Caco-2 (cell line): ENCODE measurements at regions not wholly inside any gene's neighbourhood (a gene's known extent, or its start where the extent isn't known, plus 50 kb on each side); places are given as distances from the start of the nearest gene placed in this dataset.

Experiments
- BruUV-seq: library from RNA; stranded (reverse); fragments of 400-500 nt; replicated peaks from 2 replicates; lab custom pipeline; 2021; lab: Mats Ljungman, UMichigan
- CTCF ChIA-PET: fragments of 300-600 bp; sonication (Branson Sonifier 250); formaldehyde crosslinking; loops from one replicate; lab custom pipeline; 2022; ENCODE audit warnings: antibody characterized with exemption; lab: Charles Lee
- POLR2A ChIA-PET: fragments of 300-600 bp; sonication (Branson Sonifier 250); formaldehyde crosslinking; loops from one replicate; lab custom pipeline; 2022; ENCODE audit warnings: antibody characterized with exemption; lab: Charles Lee
- DNase-seq, 2 experiments: peaks; one replicate each; pipeline versions ENCODE4 v3.0.0 to v3.0.0-alpha.2; 2020 to 2022
- H3K27me3 ChIP-seq: replicated peaks from 2 replicates; pipeline ENCODE4 v1.6.0; 2011; ENCODE audit warnings: low read length; ENCODE audit not compliant: control insufficient read depth, insufficient read depth
- H3K36me3 ChIP-seq: 2 replicates; pipeline ENCODE4 v1.5.1; 2011; ENCODE audit warnings: low read length; ENCODE audit not compliant: control insufficient read depth, insufficient read depth
- H3K4me1 ChIP-seq: fragments of 250-450 bp; sonication (Bioruptor Pico); 2 replicates; pipeline ENCODE4 v1.5.1; 2020; ENCODE audit warnings: mild to moderate bottlenecking
- H3K4me3 ChIP-seq: 2 replicates; pipeline ENCODE4 v1.5.1; 2011; ENCODE audit warnings: low read depth, mild to moderate bottlenecking, control low read depth, low read length
- H3K9me3 ChIP-seq: fragments of 250-450 bp; sonication (Bioruptor Pico); 2 replicates; pipeline ENCODE4 v1.5.1; 2020; ENCODE audit warnings: mild to moderate bottlenecking, moderate library complexity
- H3K27ac Mint-ChIP-seq: one replicate; pipeline ENCODE4 v1.8.0; 2022; ENCODE audit warnings: mixed read lengths; ENCODE audit not compliant: unreplicated experiment
- H3K27me3 Mint-ChIP-seq: one replicate; pipeline ENCODE4 v1.8.0; 2022; ENCODE audit warnings: mixed read lengths; ENCODE audit not compliant: insufficient read depth, unreplicated experiment
- H3K36me3 Mint-ChIP-seq: one replicate; pipeline ENCODE4 v1.8.0; 2022; ENCODE audit warnings: mild to moderate bottlenecking, mixed read lengths; ENCODE audit not compliant: insufficient read depth, unreplicated experiment
- H3K4me1 Mint-ChIP-seq: one replicate; pipeline ENCODE4 v1.8.0; 2022; ENCODE audit warnings: low read depth, mixed read lengths; ENCODE audit not compliant: unreplicated experiment
- H3K4me3 Mint-ChIP-seq: one replicate; pipeline ENCODE4 v1.8.0; 2022; ENCODE audit warnings: mild to moderate bottlenecking, moderate library complexity, mixed read lengths; ENCODE audit not compliant: unreplicated experiment
- H3K9me3 Mint-ChIP-seq: one replicate; pipeline ENCODE4 v1.8.0; 2022; ENCODE audit warnings: mixed read lengths; ENCODE audit not compliant: unreplicated experiment
- intact Hi-C: fragments of 100-400 bp; cut with micrococcal nuclease; formaldehyde crosslinking; loops from one replicate; pipeline ENCODE4 v1.10.0; 2022; ENCODE audit not compliant: unreplicated experiment
- TF ChIP-seq, protein P1 (sequence below), 2 experiments: fragments of 200-600 bp in 1 of 2; IDR thresholded peaks; 1 replicate in 1 of 2; 2 replicates in 1 of 2; pipeline versions ENCODE4 v1.5.1 to v1.8.0; 2011 to 2022; ENCODE audit warnings: antibody characterized with exemption in 1 of 2, control low read depth in 1 of 2, inconsistent platforms in 1 of 2, low read depth in 1 of 2, low read length in 1 of 2, mild to moderate bottlenecking in 1 of 2, moderate library complexity in 1 of 2; ENCODE audit not compliant: insufficient read depth in 1 of 2, severe bottlenecking in 1 of 2, unreplicated experiment in 1 of 2

DNA sequence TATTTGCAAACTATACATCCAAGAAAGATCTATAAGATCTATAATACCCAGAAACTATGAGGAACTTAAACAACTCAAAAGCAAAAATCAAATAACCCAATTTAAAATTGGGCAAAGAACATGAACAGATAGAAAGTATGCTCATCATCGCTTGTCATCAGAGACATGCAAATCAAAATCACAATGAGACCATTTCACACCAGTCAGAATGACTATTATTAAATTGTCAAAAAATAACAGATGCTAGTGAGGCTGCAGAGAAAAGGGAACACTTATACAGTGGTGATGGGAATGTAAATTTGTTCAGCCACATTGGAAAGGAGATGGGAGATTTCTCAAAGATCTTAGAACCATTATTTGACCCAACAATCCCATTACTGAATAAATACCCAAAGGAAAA is 1451.7 kb upstream of the ADGRL3 start:
- H3K9me3 Mint-ChIP-seq = no peaks in the 10 kb centered on the region
- Histone ChIP-seq H3K4me3 (no peak overlapping the region), H3K36me3 (no peaks in the 10 kb centered on the region), H3K27me3 (no peaks in the 10 kb centered on the region), H3K4me1 (no peaks in the 10 kb centered on the region), H3K9me3 (no peaks in the 10 kb centered on the region)
- ChIA-PET CTCF (no interaction called here), POLR2A (no interaction called here)
- H3K36me3 Mint-ChIP-seq = no peaks in the 10 kb centered on the region
- TF ChIP-seq, protein P1, sequence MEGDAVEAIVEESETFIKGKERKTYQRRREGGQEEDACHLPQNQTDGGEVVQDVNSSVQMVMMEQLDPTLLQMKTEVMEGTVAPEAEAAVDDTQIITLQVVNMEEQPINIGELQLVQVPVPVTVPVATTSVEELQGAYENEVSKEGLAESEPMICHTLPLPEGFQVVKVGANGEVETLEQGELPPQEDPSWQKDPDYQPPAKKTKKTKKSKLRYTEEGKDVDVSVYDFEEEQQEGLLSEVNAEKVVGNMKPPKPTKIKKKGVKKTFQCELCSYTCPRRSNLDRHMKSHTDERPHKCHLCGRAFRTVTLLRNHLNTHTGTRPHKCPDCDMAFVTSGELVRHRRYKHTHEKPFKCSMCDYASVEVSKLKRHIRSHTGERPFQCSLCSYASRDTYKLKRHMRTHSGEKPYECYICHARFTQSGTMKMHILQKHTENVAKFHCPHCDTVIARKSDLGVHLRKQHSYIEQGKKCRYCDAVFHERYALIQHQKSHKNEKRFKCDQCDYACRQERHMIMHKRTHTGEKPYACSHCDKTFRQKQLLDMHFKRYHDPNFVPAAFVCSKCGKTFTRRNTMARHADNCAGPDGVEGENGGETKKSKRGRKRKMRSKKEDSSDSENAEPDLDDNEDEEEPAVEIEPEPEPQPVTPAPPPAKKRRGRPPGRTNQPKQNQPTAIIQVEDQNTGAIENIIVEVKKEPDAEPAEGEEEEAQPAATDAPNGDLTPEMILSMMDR (IDR thresholded peaks at IDR 0.05; ENCODE audit: insufficient read depth in 1 of 2, low read depth in 1 of 2, low read length in 1 of 2, severe bottlenecking in 1 of 2, unreplicated experiment in 1 of 2) = no peak
- intact Hi-C loops = no loop called here
- no peak for DNase-seq
- H3K27ac Mint-ChIP-seq = no peak overlapping the region
- H3K4me1 Mint-ChIP-seq = no peaks in the 10 kb centered on the region
- no TSS peak for BruUV-seq
- no peaks in the 10 kb centered on the region for H3K27me3 Mint-ChIP-seq
- no peak overlapping the region for H3K4me3 Mint-ChIP-seq

DNA sequence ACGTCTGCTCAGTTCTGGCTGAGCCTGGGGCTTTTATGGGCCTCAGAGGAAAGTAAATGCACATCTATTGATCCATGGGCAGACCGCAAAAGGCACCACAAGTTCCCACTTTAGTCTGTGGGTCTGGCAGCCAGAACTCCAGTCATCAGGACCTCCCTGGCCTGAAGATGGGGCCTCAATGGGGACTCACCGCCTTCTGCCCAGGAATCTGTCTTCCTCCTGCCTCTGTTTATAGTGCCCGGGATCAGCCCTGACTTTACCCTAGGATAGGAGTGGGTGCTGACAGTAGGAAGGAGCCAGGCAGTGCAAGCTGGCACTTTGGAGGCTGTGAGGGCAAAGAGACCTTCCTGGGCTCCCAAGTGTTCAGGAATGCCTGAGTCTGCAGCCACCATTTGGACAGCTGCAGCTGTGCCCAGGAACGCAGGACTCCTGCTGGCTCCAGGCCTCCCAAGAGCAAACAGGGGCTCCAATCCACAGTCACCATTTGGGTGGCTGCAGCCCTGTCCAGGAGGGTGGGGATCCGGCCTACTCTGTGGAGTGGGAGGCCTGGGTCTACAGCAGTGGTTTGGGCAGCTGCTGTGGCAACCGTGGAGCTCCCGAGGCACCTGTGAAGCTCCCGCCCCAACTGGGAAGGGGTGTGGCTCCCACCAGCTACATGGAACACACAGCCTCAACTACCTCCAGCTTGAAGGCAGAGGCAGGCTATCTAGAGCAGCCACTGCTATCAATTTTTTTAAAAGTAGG is 1440.9 kb upstream of the ADGRL3 start:
- no TSS peak for BruUV-seq
- Mint-ChIP-seq H3K27ac (no peak overlapping the region), H3K27me3 (peaks cover 2% of the 10 kb centered on the region), H3K9me3 (no peaks in the 10 kb centered on the region), H3K4me3 (no peak overlapping the region), H3K4me1 (no peaks in the 10 kb centered on the region), H3K36me3 (no peaks in the 10 kb centered on the region)
- intact Hi-C loops = no loop called here
- H3K4me1 ChIP-seq = no peaks in the 10 kb centered on the region
- H3K4me3 ChIP-seq = no peak overlapping the region
- DNase-seq = no peak
- no peaks in the 10 kb centered on the region for H3K9me3 ChIP-seq
- ChIA-PET CTCF (no interaction called here), POLR2A (no interaction called here)
- TF ChIP-seq, protein P1 (IDR thresholded peaks at IDR 0.05; ENCODE audit: insufficient read depth in 1 of 2, low read depth in 1 of 2, low read length in 1 of 2, severe bottlenecking in 1 of 2, unreplicated experiment in 1 of 2) = no peak
- no peaks in the 10 kb centered on the region for H3K27me3 ChIP-seq
- no peaks in the 10 kb centered on the region for H3K36me3 ChIP-seq

DNA sequence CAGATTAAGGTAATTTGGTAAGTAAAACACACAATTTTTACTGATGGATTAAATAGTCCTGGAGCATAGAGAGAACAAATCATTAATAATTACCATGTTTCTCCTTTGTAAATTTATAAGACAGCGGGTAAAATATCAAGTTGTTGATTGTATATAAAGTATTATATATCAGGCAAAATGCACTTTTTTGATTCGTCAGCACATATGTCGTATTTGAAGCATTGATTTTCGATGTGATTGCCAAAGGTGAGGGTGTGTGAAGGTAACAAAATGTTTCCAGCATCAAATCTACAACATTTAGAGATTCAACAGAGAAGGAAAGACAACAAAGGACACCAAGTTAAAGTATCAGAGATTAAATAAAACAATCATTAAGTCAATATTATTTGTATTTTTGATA is 1437.8 kb upstream of the ADGRL3 start:
- Histone ChIP-seq H3K27me3 (no peaks in the 10 kb centered on the region), H3K4me3 (no peak overlapping the region), H3K4me1 (no peaks in the 10 kb centered on the region), H3K36me3 (no peaks in the 10 kb centered on the region), H3K9me3 (no peaks in the 10 kb centered on the region)
- BruUV-seq = no TSS peak
- Mint-ChIP-seq H3K4me3 (no peak overlapping the region), H3K36me3 (no peaks in the 10 kb centered on the region), H3K27ac (no peak overlapping the region), H3K9me3 (no peaks in the 10 kb centered on the region), H3K4me1 (no peaks in the 10 kb centered on the region), H3K27me3 (peaks cover 2% of the 10 kb centered on the region)
- intact Hi-C loops = no loop called here
- POLR2A ChIA-PET = no interaction called here
- TF ChIP-seq, protein P1 (IDR thresholded peaks at IDR 0.05; ENCODE audit: insufficient read depth in 1 of 2, low read depth in 1 of 2, low read length in 1 of 2, severe bottlenecking in 1 of 2, unreplicated experiment in 1 of 2) = no peak
- CTCF ChIA-PET = no interaction called here
- no peak for DNase-seq
